Lung microvascular endothelial cell (primary cell): ENCODE measurements at regions not wholly inside any gene's neighbourhood (a gene's known extent, or its start where the extent isn't known, plus 50 kb on each side); places are given as distances from the start of the nearest gene placed in this dataset.

Source experiments
- DNase-seq, 2 donors: peaks; one replicate each; pipeline versions ENCODE4 v3.0.0 to v3.0.0-alpha.2; 2010; ENCODE audit warnings: low read depth in 2 of 2

DNA sequence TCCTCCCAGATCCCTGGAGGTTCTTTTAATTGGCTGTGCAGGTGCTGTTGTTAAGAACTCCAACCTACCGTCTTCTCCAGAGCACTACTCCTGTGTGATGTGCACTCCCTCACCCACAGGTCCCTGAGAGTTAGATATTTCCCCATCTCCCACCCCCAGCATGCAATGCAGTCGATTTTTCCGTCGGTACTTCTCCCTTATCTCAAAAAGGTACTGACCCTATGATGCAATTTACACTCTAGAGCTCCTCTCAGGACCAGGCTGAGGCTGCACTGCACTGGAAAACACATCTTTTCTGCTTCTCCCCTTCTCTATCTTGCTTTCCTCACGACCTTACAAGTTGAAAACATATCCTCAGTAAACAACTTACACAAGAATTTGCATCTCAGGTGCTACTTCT lies 312.4 kb upstream of the TBX3 start:
- DNase-seq: no peak

DNA sequence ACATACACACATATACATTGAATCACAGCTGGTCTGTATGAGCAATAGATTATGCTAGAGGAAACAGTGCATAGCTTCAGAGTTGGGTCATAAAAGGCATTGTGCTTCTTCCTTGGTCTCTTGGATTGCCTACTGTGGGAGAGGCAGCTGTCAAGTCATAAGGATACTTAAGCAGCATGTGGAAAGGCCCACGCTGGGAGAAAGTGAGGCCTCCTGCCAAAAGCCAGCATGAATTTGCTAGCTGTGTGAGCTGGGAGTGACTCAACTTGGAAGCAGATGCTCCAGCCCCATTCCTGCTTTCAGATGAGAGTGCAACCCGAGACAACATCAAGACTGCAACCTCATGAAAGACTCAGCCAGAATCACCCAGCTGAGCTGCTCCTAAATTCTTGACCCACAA lies 311.9 kb upstream of the TBX3 start:
- no peak for DNase-seq

- no peak for DNase-seq
These were observed 309.2 kb upstream of the TBX3 start for GRCh38 chr12:114993165-114993564.

GRCh38 chr12:114992443-114992842 lies 308.5 kb upstream of the TBX3 start:
- DNase-seq: no peak

- no peak for DNase-seq
These were observed 306.4 kb upstream of the TBX3 start for GRCh38 chr12:114990381-114990780.

- DNase-seq: no peak
These were observed 302.9 kb upstream of the TBX3 start for GRCh38 chr12:114986849-114987248.

GRCh38 chr12:114986178-114986714 lies 302.3 kb upstream of the TBX3 start:
- no peak for DNase-seq

DNA sequence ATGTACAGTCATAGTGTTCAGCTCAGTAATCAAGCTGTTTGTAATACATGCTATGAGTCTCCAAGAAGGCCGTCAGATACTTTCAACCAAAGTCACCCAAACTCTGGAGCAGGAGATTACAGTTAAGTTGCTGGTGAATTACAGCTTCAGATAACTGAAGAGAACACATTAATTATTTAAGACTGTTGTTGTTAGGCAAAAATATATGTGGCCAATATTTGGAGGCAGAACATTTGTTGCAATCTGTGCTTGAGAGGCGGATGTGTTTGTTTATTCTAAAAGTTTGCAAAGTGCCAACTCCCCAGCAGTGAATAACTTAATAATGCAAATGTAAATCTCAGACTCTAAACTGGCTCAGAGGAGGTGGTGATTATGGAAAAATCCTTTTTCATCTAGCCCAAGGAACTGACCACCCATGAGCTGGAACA lies 300.7 kb upstream of the TBX3 start:
- no peak for DNase-seq

DNA sequence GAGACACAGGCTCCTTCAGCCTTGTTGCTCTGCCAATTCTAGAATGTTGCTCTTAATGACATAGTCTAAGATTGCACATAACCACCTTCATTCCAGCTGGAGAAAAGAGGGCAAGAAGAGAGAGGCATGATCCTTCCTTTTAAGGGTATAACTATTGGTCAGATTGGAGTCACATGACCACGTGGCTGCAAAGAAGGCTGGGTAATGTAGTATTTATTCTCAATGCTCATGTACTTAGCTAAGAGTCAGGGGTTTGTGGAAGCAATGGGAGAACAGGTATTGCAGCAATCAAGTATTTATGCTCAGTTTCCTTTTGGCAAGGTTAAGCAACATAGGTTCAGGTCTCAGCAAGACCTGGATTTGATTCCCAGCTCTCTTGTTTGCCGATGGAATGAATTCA lies 298.8 kb upstream of the TBX3 start:
- DNase-seq: no peak

- DNase-seq: no peak
These were observed 297.1 kb upstream of the TBX3 start for GRCh38 chr12:114981036-114981435.

- DNase-seq: no peak
These were observed 293.0 kb upstream of the TBX3 start for GRCh38 chr12:114976959-114977358.

GRCh38 chr12:114976372-114976771 lies 292.4 kb upstream of the TBX3 start:
- DNase-seq: no peak

DNA sequence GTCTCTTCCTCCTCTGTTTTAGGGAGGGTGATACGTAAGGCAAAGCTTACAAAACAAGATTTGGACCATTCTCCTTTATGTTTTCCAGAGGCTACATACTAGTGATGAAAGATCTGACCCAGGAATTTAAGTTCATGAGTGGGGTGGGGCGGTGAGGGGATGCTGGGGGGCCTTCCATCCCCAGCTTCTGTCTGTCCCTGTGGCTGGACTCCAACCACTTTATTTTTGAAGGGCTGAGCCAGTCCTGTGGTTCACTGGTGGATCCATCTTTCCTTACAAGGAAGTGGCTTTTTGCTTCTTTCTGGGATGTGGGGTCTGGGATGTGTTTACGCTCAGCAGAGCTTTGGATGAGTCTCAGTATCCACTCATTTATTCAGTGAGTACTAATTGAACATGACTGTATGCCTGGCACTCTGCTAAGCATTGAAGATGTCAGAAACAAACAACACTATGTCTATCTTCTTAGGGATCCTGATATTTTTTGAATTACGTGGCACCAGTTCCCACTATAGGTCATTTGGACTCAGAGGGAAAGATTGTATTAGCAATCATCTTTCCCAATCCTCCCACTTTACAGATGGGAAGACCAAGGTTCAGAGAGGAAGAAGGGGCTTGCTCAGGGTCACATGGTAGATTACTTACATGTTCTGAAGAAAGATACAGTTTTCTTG lies 291.8 kb upstream of the TBX3 start:
- DNase-seq: no peak

- DNase-seq: no peak
These were observed 291.1 kb upstream of the TBX3 start for GRCh38 chr12:114974826-114975639.

- no peak for DNase-seq
These were observed 290.4 kb upstream of the TBX3 start for GRCh38 chr12:114974333-114974732.

- no peak for DNase-seq
These were observed 284.8 kb upstream of the TBX3 start for GRCh38 chr12:114968727-114969126.

- no peak for DNase-seq
These were observed 283.2 kb upstream of the TBX3 start for GRCh38 chr12:114967151-114967550.

GRCh38 chr12:114964841-114965240 lies 280.9 kb upstream of the TBX3 start:
- DNase-seq: peak in 1 of 2 donors; percentile 21

- no peak for DNase-seq
These were observed 279.9 kb upstream of the TBX3 start for GRCh38 chr12:114963846-114964245.

DNA sequence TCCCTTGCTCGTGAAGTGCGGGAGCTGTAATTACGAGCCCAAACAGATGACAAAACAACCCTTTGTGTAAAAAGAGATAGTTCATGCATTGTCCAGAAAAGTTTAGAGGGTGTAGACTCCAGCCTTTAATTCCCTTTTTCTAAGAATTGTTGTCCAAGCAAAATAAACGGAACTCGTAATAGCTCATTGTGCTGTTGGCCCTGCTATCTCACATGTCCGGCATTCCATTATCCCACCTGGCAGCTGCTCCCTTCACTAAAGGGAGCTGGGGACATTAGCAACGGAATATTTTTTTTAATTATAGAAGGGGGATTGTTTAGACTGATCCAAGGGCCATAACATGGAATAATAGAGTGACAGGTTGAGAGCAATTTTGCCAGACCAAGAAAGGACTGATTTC lies 277.5 kb upstream of the TBX3 start:
- DNase-seq: peak in 1 of 2 donors; percentile 46

- no peak for DNase-seq
These were observed 274.6 kb upstream of the TBX3 start for GRCh38 chr12:114958538-114958937.

- no peak for DNase-seq
These were observed 273.2 kb upstream of the TBX3 start for GRCh38 chr12:114957225-114957624.
